GM19351 (cell line): ENCODE measurements at regions not wholly inside any gene's neighbourhood (a gene's known extent, or its start where the extent isn't known, plus 50 kb on each side); places are given as distances from the start of the nearest gene placed in this dataset.

Experiments
- ATAC-seq: cut with Tn5 transposase; IDR thresholded peaks from one replicate; pipeline ENCODE4 v1.9.1; 2021; ENCODE audit warnings: mild to moderate bottlenecking, moderate library complexity; ENCODE audit not compliant: unreplicated experiment

GRCh38 chr19:28291874-28292273 lies 921.1 kb downstream of the UQCRFS1 start:
- no peak for ATAC-seq

GRCh38 chr19:28290963-28291657 lies 921.8 kb downstream of the UQCRFS1 start:
- ATAC-seq: no peak

- ATAC-seq: no peak
Observed at GRCh38 chr19:28289295-28290063, 923.5 kb downstream of the UQCRFS1 start.

- ATAC-seq: no peak
Observed at GRCh38 chr19:28288572-28289264, 924.2 kb downstream of the UQCRFS1 start.

GRCh38 chr19:28285917-28286316 lies 927.0 kb downstream of the UQCRFS1 start:
- ATAC-seq: no peak

- ATAC-seq: no peak
Observed at GRCh38 chr19:28285078-28285477, 927.9 kb downstream of the UQCRFS1 start.

- no peak for ATAC-seq
Observed at GRCh38 chr19:28284389-28284788, 928.6 kb downstream of the UQCRFS1 start.

GRCh38 chr19:28283592-28283991 lies 929.4 kb downstream of the UQCRFS1 start:
- ATAC-seq: no peak

GRCh38 chr19:28281676-28282075 lies 931.3 kb downstream of the UQCRFS1 start:
- no peak for ATAC-seq

- ATAC-seq: no peak
Observed at GRCh38 chr19:28264556-28264955, 948.4 kb downstream of the UQCRFS1 start.

- no peak for ATAC-seq
Observed at GRCh38 chr19:28258829-28259228, 954.1 kb downstream of the UQCRFS1 start.

GRCh38 chr19:28257396-28257795 lies 955.6 kb downstream of the UQCRFS1 start:
- no peak for ATAC-seq

- ATAC-seq: no peak
Observed at GRCh38 chr19:28247243-28247642, 965.7 kb downstream of the UQCRFS1 start.

- ATAC-seq: no peak
Observed at GRCh38 chr19:28245937-28246336, 967.0 kb downstream of the UQCRFS1 start.

GRCh38 chr19:28244966-28245365 lies 968.0 kb downstream of the UQCRFS1 start:
- ATAC-seq: no peak

GRCh38 chr19:28242317-28242927 lies 970.5 kb downstream of the UQCRFS1 start:
- ATAC-seq: no peak

- ATAC-seq: no peak
Observed at GRCh38 chr19:28239270-28239669, 973.7 kb downstream of the UQCRFS1 start.

- ATAC-seq: no peak
Observed at GRCh38 chr19:28238270-28238820, 974.6 kb downstream of the UQCRFS1 start.

GRCh38 chr19:28235606-28236125 lies 977.3 kb downstream of the UQCRFS1 start:
- ATAC-seq: no peak

- no peak for ATAC-seq
Observed at GRCh38 chr19:28234637-28235036, 978.3 kb downstream of the UQCRFS1 start.

GRCh38 chr19:28228854-28229253 lies 984.1 kb downstream of the UQCRFS1 start:
- no peak for ATAC-seq
